ENCODE measurements at regions not wholly inside any gene's neighbourhood (a gene's known extent, or its start where the extent isn't known, plus 50 kb on each side); places are given as distances from the start of the nearest gene placed in this dataset.

- no peak overlapping the region for H3K4me2 ChIP-seq (ENCODE audit: low read length)
- no peak for TF ChIP-seq CTCF (conservative IDR thresholded peaks at IDR 0.05; ENCODE audit: low read length)
- no peak for TF ChIP-seq EZH2phosphoT487 (IDR thresholded peaks at IDR 0.05; ENCODE audit: borderline replicate concordance, low read depth, low read length)
- H3K27ac ChIP-seq (ENCODE audit: low read depth, low read length, poor library complexity, severe bottlenecking) = no peak overlapping the region
- H3K4me3 ChIP-seq (ENCODE audit: low read depth, low read length, poor library complexity, severe bottlenecking) = no peak overlapping the region
- H2AFZ ChIP-seq (ENCODE audit: low read length) = no peak overlapping the region
- intact Hi-C loops (cut with micrococcal nuclease; ENCODE audit: unreplicated experiment) = no loop called here
- no peaks in the 10 kb centered on the region for H3K4me1 ChIP-seq (ENCODE audit: insufficient read depth, low read length, poor library complexity, severe bottlenecking)
- BruUV-seq (replicated peaks) = no TSS peak
- H4K20me1 ChIP-seq (ENCODE audit: insufficient read depth, low read length) = no peaks in the 10 kb centered on the region
- DNase-seq (ENCODE audit: low spot score) = no peak
- ChIA-PET POLR2A (interaction anchor here (0.6 kb wide), 1 partner anchor 765 kb away, joined by 3 read pairs; no protein-coding TSS in a partner anchor), CTCF (ENCODE audit: unreplicated experiment) (no interaction called here)
- no peaks in the 10 kb centered on the region for H3K36me3 ChIP-seq (ENCODE audit: insufficient read depth, low read length)
- no peaks in the 10 kb centered on the region for H3K9me2 ChIP-seq (ENCODE audit: insufficient read depth, low read length)
- no peaks in the 10 kb centered on the region for H3K9me3 ChIP-seq (ENCODE audit: low read length)
- no peaks in the 10 kb centered on the region for H3K79me2 ChIP-seq (ENCODE audit: insufficient read depth, low read depth, low read length)
Observed at GRCh38 chr12:125688223-125688622, 623.0 kb downstream of the AACS start.

- Histone ChIP-seq H3K4me2 (ENCODE audit: low read length) (no peak overlapping the region), H2AFZ (ENCODE audit: low read length) (no peak overlapping the region), H3K27ac (ENCODE audit: low read depth, low read length, poor library complexity, severe bottlenecking) (no peak overlapping the region), H4K20me1 (ENCODE audit: insufficient read depth, low read length) (no peaks in the 10 kb centered on the region), H3K4me1 (ENCODE audit: insufficient read depth, low read length, poor library complexity, severe bottlenecking) (no peaks in the 10 kb centered on the region), H3K36me3 (ENCODE audit: insufficient read depth, low read length) (no peaks in the 10 kb centered on the region), H3K9me2 (ENCODE audit: insufficient read depth, low read length) (no peaks in the 10 kb centered on the region), H3K9me3 (ENCODE audit: low read length) (no peaks in the 10 kb centered on the region), H3K79me2 (ENCODE audit: insufficient read depth, low read depth, low read length) (no peaks in the 10 kb centered on the region), H3K4me3 (ENCODE audit: low read depth, low read length, poor library complexity, severe bottlenecking) (no peak overlapping the region)
- CTCF ChIA-PET (ENCODE audit: unreplicated experiment) = no interaction called here
- TF ChIP-seq CTCF (conservative IDR thresholded peaks at IDR 0.05; ENCODE audit: low read length) (no peak), EZH2phosphoT487 (IDR thresholded peaks at IDR 0.05; ENCODE audit: borderline replicate concordance, low read depth, low read length) (no peak)
- no peak for DNase-seq (ENCODE audit: low spot score)
- BruUV-seq (replicated peaks) = no TSS peak
- intact Hi-C loops (cut with micrococcal nuclease; ENCODE audit: unreplicated experiment) = no loop called here
- POLR2A ChIA-PET = no interaction called here
Observed at GRCh38 chr12:125688881-125689280, 623.6 kb downstream of the AACS start.

GRCh38 chr12:125689576-125690410 lies 624.6 kb downstream of the AACS start:
- H2AFZ ChIP-seq (ENCODE audit: low read length) = no peak overlapping the region
- POLR2A ChIA-PET = no interaction called here
- DNase-seq (ENCODE audit: low spot score) = no peak
- H3K4me2 ChIP-seq (ENCODE audit: low read length) = no peak overlapping the region
- CTCF ChIA-PET (ENCODE audit: unreplicated experiment) = no interaction called here
- no peak overlapping the region for H3K4me3 ChIP-seq (ENCODE audit: low read depth, low read length, poor library complexity, severe bottlenecking)
- no peak for TF ChIP-seq EZH2phosphoT487 (IDR thresholded peaks at IDR 0.05; ENCODE audit: borderline replicate concordance, low read depth, low read length)
- no peaks in the 10 kb centered on the region for H3K36me3 ChIP-seq (ENCODE audit: insufficient read depth, low read length)
- H3K9me2 ChIP-seq (ENCODE audit: insufficient read depth, low read length) = no peaks in the 10 kb centered on the region
- no peak overlapping the region for H3K27ac ChIP-seq (ENCODE audit: low read depth, low read length, poor library complexity, severe bottlenecking)
- BruUV-seq (replicated peaks) = no TSS peak
- no peaks in the 10 kb centered on the region for H4K20me1 ChIP-seq (ENCODE audit: insufficient read depth, low read length)
- intact Hi-C loops (cut with micrococcal nuclease; ENCODE audit: unreplicated experiment) = no loop called here
- no peaks in the 10 kb centered on the region for H3K9me3 ChIP-seq (ENCODE audit: low read length)
- H3K79me2 ChIP-seq (ENCODE audit: insufficient read depth, low read depth, low read length) = no peaks in the 10 kb centered on the region
- H3K4me1 ChIP-seq (ENCODE audit: insufficient read depth, low read length, poor library complexity, severe bottlenecking) = no peaks in the 10 kb centered on the region
